ENCODE measurements at regions not wholly inside any gene's neighbourhood (a gene's known extent, or its start where the extent isn't known, plus 50 kb on each side); places are given as distances from the start of the nearest gene placed in this dataset.

DNA sequence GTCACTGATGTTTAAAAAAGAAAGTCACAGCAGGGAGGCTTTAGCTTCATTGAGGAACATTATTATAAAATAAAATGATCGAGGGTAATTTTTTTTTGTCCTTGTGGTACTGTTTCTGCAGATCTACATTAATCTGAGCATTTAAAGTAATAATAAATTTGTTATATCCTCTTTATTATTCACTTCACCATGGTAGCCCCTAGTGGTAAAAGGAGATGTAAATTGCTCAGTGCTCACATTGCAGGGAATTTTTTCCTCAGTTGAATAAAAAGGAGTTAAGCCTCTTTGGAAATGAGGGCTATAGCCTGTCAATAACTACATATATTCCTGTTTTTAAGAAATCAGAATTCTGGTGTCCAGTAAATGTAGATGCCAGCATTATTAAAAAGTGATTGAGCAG lies 99.7 kb upstream of the VPREB1 start:
- DNase-seq, result no peak

DNA sequence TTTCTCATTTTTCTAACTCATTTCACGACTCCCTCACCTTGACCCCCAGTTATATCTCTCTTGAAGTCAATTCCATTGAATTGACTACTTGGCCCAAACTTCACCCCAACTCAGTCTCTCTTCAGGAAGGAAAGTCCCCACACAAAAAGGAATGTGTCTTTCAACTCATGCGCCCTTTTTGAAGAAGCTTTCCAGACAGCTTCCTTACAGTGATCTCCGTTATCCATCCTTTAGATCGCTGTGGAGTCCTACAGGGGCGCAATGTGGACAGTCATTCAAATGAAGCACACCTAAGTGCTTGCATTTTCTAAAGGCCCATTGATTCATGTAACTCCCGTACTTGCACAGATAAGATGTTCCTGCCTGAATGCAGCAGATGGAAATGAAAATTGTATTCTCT lies 101.1 kb upstream of the VPREB1 start:
- DNase-seq, result no peak

DNA sequence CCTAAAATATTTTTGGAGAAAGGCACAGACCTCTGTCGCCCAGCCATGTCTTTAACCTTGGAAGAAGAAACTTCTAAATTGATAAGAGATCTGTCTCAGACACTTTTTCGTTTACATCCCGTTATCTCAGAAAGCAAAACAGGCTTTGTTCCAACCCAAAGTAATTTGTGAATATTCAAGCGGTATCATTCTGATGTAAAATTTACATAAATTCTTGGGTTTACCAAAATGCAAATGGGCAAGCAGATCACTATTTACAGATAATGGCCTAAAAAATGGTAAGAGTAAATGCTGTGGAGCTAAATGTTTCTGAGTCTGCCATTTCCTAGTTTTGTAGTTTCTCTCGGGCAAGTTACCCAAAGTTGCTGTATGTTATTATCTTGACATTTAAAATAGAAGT lies 101.9 kb upstream of the VPREB1 start:
- no peak for DNase-seq

DNA sequence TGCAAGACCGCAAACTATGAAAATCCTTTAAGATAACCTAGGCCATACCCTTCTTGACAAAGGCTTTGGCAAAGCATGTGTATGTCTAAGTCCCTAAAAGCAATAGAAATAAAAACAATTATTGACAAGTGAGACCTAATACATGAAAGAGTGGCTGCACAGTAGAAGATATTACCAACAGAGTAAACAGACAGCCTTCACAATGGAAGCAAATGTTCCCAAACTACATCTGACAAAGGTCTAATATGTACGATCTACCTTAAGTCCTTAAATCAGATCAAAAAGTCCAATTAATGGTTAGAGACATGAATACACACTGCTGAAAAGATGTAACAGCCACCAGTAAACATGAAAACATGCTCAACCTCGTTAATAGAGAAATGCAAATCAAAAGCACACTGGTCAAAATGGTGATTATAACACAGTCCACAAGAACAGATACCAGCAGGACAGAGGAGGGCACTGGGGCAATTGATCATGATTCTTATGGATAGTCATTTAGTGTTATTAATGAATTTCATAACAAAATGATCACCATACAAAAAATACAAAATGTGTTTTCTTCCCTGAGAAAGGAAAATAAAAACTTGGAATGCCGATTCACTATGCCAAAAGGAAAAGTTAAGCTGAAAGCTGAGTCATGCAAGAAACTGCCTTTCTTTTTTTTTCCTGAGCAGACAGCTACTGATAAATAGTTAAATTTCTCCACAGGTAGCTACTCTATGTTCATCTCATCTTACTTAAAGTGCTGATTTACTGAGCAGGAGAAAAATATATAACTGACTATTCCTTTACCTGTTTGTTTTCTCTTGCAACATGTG lies 102.6 kb upstream of the VPREB1 start:
- DNase-seq, result no peak

DNA sequence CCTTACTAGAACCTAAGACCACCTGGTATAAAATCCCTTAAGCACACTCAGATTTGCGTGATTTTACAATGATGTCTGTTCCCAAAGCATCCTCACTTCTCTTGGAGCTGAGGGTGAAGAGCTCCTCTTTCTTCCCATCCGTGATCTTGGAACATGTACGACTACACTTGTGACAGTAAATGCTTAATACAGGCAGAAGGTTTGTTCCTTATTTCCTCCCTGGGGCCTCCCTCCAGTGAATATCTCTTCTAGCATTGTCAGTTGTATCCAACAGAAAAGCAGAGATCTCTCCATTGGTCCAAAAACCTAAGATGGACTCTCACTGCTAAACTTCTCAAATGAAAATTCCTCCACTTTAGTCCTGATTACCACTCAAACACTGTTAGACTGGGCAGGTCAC lies 103.6 kb upstream of the VPREB1 start:
- DNase-seq, result no peak

DNA sequence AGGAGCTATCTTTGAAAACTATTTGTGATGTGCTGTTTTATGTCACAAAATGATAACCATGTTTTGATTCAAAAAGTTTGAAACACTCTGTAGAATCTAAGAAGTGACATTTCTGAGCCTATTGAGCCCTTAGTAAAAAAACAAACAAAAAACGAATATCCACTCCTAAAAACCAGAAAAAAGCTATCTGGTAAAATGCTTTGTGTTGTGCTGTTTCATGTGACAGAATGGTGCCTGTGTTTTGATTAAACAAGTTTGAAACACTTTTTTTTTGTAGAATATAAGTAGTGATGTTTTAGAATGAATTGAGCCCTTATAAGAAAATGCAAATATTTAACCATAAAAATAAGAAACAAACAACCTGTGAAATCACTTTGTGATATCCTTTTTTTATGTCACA lies 105.2 kb upstream of the VPREB1 start:
- DNase-seq, result no peak

DNA sequence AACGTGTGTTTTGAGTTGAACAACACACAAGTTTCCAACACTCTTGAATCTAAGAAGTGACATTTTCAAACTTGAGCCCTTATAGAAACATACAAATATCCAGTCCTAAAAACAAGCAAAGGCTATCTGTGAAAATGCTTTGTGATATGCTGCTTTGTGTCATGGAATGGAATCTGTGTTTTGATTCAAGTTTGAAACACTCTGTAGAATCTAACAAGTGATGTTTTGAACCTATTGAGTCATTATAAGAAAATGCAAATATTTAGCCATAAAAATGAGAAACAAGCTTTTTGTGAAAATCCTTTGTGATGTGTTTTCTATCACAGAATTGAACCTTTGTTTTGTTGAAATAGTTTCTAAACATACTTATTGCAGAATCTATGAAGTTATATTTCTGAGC lies 105.7 kb upstream of the VPREB1 start:
- DNase-seq, result no peak

DNA sequence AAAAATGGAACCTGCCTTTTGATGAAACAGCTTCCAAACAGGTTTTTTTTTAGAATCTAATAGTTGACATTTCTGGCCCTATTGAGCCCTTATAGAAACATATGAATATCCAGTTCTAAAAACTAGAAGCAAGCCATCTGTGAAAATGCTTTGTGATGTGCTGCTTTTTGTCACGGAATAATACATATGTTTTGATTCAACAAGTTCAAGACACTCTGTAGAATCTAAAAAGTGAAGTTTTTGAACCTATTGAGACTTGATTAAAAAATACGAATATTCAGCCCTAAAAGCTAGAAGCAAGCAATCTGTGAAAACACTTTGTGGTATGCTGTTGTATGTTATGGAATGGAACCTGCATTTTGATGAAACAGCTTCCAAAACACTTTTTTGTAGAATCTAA lies 106.7 kb upstream of the VPREB1 start:
- no peak for DNase-seq

DNA sequence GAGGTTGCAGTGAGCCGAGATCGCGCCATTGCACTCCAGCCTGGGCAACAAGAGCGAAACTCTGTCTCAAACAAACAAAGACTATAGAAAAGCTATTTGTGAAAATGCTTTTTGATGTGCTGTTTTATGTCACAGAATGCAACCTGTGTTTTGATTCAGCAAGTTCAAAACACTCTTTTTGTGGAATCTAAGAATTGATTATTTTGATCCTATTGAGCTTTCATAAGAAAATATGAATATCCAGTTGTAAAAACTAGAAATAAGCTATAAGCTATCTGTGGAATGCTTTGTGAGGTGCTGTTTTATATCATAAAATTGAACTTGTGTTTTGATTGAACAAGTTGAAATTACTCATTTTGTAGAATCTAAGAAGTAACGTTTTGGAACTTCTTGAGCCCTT lies 110.7 kb upstream of the VPREB1 start:
- no peak for DNase-seq

DNA sequence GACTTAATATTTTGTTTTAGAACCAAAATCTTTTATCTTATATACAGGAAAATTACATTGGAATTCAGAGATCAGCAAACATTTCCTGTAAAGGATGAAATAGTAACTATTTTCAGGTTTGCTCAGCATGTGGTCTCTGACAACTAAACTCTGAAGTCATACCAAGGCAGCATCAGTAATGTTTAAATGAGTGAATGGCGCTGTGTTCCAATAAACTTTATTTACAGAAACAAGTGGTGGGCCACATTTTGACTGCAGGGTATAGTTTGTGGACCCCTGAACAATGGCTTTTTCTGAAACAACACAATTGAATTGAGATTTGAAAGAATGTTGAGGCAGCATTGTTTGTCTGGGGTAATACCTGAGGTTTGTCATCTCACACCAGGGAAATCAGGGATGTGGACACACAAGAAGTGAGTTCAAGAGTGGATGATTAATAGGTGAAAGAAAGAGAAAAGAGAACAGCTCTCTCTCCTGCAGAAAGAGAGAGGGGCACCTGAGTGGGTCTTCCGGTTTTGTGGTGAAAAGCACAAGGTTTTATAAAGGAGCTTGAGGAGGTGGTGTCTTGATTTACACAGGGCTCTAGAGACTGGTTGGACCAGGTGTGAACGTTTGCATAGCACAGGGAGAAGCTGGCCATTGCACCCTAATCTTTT lies 113.5 kb upstream of the VPREB1 start:
- no peak for DNase-seq

DNA sequence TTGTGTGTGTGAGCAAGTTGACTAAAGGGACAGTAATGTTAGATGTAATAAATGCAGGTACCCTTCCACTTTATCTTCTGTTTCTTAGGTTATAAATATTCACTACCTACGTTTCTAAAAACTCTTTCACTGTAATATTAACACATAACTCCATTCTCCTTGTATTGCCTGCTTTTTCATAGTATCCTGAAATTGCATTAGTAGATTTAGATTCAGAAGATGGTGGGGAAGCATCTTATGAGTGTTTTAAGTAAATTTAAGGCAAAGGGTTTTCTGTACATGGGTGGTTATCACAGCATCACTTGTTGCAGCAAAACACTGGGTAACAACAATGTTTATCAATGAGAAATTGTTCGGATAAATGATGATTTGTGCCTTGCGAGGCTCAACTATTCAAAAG lies 115.2 kb upstream of the VPREB1 start:
- DNase-seq, result no peak

DNA sequence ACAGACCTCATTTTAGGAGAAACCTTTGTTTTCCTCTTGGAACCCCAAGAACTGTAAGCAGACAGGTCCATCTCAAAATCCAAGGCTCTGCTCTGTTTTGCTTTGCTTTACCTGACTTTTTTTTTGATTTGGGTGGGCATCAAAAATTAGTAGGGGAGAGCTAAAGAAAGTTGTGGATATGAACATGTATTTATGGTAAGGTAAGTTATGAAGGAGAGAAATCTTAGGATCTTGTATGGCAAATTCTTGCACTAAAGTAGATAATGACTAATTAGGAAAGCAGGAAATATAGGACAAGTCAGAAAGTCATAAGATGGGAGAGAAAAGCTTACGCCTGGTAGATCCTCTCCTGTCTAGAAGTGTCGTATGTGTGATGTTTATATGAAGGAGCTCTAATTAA lies 116.1 kb upstream of the VPREB1 start:
- no peak for DNase-seq

DNA sequence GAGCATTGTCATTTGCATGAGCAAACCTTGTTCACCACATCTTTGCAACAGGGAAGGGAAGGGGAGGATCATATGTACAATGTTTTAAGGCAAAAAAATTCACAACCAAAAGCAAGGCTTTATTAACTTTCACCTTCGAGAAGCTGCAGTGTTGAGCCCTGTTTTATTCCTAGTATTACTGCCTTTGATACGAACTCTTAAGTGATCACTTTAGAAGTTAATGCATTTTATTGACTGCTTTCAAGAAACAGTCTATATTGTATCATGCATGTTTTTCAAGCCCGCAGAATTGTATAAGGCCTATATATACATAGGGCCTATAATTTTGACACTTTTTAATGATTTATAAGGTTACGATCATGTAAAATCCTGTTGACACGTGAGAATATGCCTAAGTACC lies 117.5 kb upstream of the VPREB1 start:
- DNase-seq, result no peak

DNA sequence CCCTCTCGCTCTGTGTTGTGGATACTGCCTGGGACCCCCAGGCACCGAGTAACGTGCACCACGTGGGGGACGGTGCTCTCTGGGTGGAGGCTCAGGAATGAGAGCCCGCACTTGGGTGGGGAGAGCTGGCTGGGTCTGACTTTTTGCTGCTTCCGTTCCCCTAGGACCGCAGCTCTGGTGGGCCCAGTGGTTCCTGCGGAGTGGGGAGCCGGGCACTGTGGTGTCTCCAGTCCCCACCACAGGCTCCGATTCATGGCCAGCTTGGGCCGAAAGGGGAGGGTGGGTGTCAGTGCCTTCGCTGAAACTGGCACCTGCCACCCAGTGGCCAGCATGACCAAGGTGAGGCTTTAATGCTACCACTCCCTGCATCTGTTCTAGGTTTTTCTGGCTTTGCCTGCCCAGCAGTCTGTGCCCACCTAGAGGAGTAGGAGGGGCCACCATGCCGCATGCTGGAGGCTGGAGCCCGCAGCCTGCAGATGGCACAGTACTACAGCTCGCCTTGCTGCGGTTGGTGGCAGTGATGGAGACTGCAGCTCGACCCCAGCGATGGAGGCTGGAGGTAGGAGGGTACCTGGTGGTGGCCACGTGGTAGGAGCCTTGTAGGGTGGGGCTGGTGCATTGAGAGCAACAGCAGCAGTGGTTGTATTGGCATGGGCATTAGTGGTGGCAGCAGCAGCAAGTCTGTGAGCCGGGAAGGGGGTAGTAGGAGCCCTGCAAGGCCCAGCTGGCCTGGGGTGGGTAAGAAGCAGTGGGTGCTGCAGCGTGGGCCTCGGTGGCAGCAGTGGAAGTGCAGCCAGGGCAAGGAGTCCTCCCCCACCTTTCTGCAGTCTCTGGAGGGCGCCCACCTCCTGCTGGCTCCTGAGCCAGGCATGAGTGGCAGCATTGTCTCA lies 118.8 kb upstream of the VPREB1 start:
- no peak for DNase-seq

DNA sequence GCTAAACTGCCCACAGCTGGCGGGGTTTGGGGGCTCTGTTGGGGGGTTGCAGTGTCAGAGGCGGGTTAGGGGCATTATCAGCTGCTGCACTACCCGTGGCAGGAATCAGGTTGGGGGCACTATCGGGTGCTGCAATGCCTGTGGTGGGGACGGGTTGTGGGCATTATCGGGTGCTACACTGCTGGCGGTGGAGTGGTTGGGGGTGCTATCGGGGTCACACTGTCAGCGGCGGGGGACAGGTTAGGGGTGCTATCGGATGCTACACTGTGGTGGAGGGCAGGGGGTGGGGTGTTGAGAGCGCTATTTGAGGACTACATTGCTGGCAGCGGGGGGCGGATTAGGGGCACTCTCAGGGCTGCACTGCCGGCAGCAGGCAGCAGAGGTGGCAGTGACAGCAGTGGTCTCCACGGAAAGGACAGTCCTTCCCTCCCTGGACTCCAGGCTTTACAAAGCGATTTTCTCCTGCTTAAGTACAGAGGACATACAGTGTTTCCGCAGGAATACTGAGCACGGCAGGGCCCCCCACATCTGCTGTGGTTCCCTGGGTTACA lies 119.5 kb upstream of the VPREB1 start:
- DNase-seq, result no peak

DNA sequence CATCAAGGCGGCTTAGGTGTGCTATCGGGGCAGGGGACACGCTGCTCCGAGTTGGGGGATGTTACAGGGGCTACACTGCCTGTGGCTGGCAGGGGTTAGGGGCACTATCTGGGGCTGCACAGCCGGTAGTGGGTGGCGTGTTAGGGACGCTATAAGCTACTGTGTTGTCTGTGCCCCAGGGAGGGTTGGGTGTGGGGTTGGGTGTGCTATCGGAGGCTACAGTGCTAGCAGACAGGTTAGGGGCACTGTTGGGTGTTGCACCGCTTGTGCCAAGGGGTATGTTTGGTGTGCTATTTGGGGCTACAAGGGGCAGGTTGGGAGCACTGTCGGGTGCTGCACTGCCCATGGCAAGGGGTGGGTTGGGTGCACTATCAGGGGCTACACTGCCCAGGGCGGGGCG lies 120.2 kb upstream of the VPREB1 start:
- DNase-seq, result no peak

DNA sequence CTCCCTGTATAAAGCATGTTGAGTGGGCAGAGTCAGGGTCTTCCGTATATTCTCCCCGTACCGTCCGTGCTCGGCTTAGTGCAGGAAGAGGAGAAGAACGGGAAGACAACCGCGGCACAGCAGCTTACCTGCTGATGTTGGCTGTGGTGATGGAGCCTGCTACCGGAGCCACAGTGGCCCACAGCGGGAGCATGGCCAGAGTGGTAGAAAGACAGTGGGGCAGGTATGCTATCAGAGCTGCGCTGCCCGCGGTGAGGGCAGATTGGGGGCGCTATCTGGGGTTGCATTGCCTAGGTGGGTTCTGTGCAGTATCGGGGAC lies 120.7 kb upstream of the VPREB1 start:
- no peak for DNase-seq

DNA sequence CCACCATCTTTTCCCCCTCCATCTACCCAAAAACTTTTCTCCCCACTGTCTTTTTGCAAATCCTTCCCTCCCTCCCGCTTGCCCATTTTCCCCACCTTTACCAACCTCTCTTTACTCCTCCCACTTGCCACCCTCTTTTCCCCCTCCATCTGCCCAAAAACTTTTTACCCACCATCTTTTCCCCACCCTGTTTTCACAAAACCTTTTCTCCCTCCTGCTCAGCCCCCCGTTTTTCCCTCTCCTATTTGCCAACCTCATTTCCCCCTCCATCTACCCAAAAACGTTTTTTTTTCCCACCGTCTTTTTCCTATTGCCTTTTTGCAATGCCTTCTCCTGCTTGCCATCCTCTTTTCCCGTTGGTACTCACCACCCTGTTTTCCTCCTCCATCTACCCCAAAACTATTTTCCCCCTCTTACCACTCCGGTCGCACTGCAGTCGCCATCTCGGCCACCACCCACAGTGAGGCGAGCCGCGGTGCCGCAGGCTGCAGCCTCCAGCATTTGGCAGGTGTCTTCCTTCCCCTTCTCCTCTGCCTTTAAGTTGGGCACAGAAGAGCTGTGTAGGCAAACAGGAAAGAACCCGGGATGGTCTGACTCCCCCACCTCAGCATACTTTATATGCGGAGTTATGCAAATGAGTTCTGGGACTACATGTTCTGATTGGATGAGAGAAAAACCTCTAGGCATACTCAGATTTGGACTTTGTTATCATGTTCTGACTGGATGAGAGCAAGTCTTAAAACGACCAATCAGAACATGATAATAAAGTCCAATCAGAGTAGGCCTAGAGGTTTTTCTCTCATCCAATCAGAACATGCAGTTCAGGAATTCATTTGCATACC lies 121.2 kb upstream of the VPREB1 start:
- no peak for DNase-seq

DNA sequence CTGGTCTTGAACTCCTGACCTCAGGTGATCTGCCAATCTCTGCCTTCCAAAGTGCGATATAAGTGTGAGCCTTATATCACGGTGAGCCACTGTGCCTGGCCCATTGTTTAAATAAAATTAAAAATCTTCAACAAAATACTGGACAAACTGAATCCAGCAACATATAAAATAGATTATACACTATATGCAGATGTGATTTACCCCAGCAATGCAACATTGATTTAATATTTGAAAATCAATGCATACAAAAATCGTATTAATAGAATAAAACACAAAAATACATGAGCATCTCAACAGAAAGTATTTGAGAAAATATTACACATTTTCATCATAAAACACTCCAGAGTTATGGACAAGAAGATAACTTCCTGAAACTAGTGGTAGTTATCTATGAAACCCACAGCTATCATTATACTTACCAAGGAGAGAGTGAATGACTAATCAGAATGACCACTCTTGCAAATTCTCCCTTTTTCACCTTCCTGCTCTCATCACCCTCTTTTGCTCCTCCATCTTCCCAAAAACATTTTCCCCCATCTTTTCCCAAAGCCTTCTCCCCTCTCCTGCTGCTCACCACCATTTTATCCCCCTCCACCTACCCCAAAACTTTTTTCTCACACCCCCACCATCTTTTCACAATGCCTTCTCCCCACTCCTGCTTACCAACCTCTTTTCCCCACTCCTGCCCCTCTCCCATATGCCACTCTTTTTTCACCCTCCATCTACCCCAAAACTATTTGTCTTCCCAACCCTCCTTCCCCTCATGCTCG lies 122.1 kb upstream of the VPREB1 start:
- DNase-seq, result no peak

DNA sequence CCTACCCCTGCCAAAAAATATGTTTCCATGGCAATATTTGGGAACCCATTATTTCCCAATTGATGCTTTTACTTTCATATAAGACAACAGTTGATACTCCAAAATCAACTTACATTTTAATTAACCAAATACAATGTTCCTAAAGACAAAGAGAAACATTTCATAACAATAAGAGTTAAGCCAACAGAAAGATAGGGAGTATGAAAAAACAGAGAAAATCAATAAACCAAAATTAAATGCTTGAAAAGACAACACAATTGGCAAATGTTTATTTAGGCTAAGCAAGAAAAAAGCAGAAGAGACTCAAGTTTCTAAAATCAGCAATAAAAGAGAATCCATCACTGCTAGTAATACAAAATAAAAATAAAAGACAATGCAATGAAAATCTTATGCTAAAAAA lies 123.1 kb upstream of the VPREB1 start:
- DNase-seq, result no peak

DNA sequence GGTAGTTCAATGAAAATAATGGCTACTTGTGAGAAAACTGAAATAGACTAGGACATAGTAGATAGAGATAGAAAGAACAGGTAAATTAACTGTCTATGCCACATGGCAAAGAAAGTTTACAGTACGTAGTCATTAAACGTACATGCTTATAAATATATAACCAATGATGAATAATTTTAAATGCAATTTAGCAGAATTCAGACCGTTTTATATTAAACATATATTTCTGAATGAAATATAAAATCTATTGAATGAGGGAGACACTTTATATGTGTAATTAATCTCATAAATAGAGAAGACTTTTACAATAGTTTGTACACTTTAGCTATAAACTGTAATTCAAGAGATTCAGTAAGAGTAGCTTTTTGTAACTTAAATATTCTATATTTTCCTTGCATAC lies 124.4 kb upstream of the VPREB1 start:
- no peak for DNase-seq

DNA sequence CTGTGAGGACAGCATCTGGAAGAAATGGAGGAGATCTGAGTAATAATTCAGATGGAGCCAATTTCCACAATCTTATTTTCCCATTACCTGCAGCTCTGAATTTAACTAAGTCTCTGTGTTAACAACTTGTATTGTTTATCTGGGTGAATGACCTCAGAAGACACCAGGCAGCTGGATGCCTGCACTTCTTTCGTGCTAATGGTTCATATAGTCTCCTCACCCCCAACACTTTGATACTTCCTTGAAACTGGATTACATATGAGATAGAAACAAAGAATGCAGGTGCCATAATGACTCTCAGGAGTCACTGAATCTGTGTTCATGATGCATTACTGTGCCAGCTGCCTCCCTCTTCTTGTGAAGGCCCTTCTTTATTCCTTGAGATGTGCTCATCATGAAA lies 125.6 kb upstream of the VPREB1 start:
- DNase-seq, result no peak
